Osteocyte (in vitro differentiated cells): ENCODE measurements at regions not wholly inside any gene's neighbourhood (a gene's known extent, or its start where the extent isn't known, plus 50 kb on each side); places are given as distances from the start of the nearest gene placed in this dataset.

Experiments
- DNase-seq: peaks from one replicate; pipeline ENCODE4 v3.0.0; 2021; ENCODE audit warnings: mixed read lengths; ENCODE audit not compliant: unreplicated experiment; ENCODE audit errors: extremely low spot score
- H3K27ac Mint-ChIP-seq: one replicate; pipeline ENCODE4 v1.8.0; 2021; ENCODE audit warnings: mild to moderate bottlenecking, mixed read lengths; ENCODE audit not compliant: unreplicated experiment
- H3K27me3 Mint-ChIP-seq: one replicate; pipeline ENCODE4 v1.8.0; 2021; ENCODE audit warnings: mixed read lengths; ENCODE audit not compliant: unreplicated experiment
- H3K36me3 Mint-ChIP-seq: one replicate; pipeline ENCODE4 v1.8.0; 2021; ENCODE audit warnings: mixed read lengths; ENCODE audit not compliant: unreplicated experiment
- H3K4me1 Mint-ChIP-seq: one replicate; pipeline ENCODE4 v1.8.0; 2021; ENCODE audit warnings: mixed read lengths; ENCODE audit not compliant: unreplicated experiment
- H3K4me3 Mint-ChIP-seq: one replicate; pipeline ENCODE4 v1.8.0; 2021; ENCODE audit warnings: mild to moderate bottlenecking, moderate library complexity, mixed read lengths; ENCODE audit not compliant: unreplicated experiment
- H3K9me3 Mint-ChIP-seq: one replicate; pipeline ENCODE4 v1.8.0; 2021; ENCODE audit warnings: mixed read lengths; ENCODE audit not compliant: unreplicated experiment
- TF ChIP-seq, protein P1 (sequence below): fragments of 200-600 bp; sonication (generic); IDR thresholded peaks from 2 replicates; pipeline ENCODE4 v1.5.0; 2021; ENCODE audit warnings: antibody characterized with exemption, mild to moderate bottlenecking, moderate library complexity

DNA sequence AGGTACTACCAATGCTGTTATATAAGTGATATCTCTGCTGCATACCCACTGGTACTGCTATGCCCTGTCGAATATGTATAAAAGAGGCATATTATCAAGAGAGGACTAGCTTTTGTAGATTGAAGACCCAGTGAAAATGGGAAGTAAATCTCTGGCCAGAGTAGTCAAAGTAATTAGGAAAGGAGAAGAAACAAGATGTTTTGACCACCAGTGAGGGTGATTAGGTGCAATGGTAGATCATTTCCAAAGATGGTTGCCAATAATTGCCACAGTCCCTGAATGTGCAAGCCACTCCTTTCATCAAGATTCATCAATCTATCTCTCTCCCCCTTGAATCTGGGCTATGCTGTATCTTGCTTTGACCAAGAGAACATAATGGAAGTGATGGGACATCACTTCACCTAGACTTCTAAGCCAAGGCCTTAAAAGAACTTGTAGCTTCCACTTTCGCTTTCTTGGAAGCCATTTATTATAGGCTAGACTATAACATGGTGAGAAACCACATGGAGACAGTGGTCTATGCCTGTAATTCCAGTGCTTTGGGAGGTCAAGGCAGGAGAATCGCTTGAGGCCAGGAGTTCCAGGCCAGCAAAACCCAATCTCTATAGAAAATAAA lies 52.6 kb upstream of the ST8SIA6 start:
- no peak for DNase-seq
- Mint-ChIP-seq H3K9me3 (peaks cover 3% of the 10 kb centered on the region), H3K27ac (no peak overlapping the region), H3K4me3 (no peak overlapping the region), H3K4me1 (peaks cover 42% of the 10 kb centered on the region), H3K36me3 (no peaks in the 10 kb centered on the region), H3K27me3 (no peaks in the 10 kb centered on the region)
- TF ChIP-seq, protein P1, sequence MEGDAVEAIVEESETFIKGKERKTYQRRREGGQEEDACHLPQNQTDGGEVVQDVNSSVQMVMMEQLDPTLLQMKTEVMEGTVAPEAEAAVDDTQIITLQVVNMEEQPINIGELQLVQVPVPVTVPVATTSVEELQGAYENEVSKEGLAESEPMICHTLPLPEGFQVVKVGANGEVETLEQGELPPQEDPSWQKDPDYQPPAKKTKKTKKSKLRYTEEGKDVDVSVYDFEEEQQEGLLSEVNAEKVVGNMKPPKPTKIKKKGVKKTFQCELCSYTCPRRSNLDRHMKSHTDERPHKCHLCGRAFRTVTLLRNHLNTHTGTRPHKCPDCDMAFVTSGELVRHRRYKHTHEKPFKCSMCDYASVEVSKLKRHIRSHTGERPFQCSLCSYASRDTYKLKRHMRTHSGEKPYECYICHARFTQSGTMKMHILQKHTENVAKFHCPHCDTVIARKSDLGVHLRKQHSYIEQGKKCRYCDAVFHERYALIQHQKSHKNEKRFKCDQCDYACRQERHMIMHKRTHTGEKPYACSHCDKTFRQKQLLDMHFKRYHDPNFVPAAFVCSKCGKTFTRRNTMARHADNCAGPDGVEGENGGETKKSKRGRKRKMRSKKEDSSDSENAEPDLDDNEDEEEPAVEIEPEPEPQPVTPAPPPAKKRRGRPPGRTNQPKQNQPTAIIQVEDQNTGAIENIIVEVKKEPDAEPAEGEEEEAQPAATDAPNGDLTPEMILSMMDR: no peak

DNA sequence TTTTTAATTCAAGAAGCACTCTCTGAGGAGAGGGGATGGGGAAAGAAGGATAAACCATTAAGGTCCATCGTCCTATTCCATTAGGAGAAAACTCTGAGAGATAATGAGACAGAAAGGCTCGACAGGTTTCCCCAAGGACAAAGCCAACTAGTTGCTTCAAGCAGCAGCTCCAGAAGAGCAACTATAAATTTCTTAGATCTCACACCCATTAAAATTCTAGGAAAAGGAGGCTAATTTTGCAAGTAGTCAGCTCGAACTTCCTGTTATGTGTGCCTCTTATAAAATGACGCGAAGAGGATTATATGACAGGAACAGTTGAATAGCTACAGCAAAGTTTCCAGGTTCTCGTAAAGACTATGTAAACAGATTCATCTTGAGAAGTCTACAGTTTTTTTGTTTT lies 52.0 kb upstream of the ST8SIA6 start:
- peaks cover 3% of the 10 kb centered on the region for H3K9me3 Mint-ChIP-seq
- DNase-seq: peak; percentile 2
- no peak overlapping the region for H3K4me3 Mint-ChIP-seq
- H3K27ac Mint-ChIP-seq: no peak overlapping the region
- no peaks in the 10 kb centered on the region for H3K36me3 Mint-ChIP-seq
- peaks cover 37% of the 10 kb centered on the region for H3K4me1 Mint-ChIP-seq
- no peaks in the 10 kb centered on the region for H3K27me3 Mint-ChIP-seq
- TF ChIP-seq, protein P1: no peak

DNA sequence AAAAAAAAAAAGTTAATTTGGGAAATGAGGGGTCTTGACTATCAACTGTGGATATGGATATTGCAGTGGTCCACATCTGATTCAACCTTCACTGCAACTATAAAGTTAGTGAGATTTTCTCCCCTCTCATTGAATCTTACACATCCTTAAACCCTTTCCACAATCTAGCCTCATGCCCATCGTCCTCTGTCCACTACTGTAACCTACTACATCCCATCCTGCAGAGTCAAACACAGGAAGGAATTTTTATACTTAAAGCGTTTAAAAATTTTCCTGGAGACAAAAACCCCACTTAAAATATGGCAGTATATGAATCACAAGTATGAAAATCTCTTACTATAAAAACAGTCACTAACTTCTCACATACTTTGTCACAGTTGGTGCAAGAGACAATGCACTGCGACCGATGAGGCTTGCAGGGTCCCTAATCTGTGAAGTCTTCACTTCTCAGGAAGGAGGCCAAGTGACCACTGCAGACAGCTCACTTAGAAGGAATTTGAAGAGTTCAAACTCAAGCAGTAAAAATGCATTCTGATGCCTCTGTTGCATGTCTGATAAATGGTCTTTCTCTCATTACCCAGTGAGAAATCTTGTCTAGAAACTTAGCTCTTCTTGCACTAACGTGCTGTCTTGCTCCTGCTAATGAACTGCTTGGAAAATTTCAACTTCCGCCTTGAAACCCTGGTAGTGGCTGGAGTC lies 50.3 kb upstream of the ST8SIA6 start:
- H3K4me1 Mint-ChIP-seq: peaks cover 27% of the 10 kb centered on the region
- TF ChIP-seq, protein P1: no peak
- no peaks in the 10 kb centered on the region for H3K36me3 Mint-ChIP-seq
- H3K27ac Mint-ChIP-seq: peak overlapping the region; percentile 52
- peaks cover 3% of the 10 kb centered on the region for H3K9me3 Mint-ChIP-seq
- H3K4me3 Mint-ChIP-seq: no peak overlapping the region
- peak; percentile 46 for DNase-seq
- H3K27me3 Mint-ChIP-seq: no peaks in the 10 kb centered on the region
